ENCODE measurements at regions not wholly inside any gene's neighbourhood (a gene's known extent, or its start where the extent isn't known, plus 50 kb on each side); places are given as distances from the start of the nearest gene placed in this dataset.

- no peak for TF ChIP-seq CTCF (IDR thresholded peaks at IDR 0.05)
- TF ChIP-seq POLR2A (IDR thresholded peaks at IDR 0.05): no peak
- TF ChIP-seq EP300 (IDR thresholded peaks at IDR 0.05): no peak
- TF ChIP-seq POLR2AphosphoS5 (IDR thresholded peaks at IDR 0.05): no peak
Observed at GRCh38 chr5:4883360-4883759, 256.8 kb upstream of the ADAMTS16 start.
